ENCODE measurements at regions not wholly inside any gene's neighbourhood (a gene's known extent, or its start where the extent isn't known, plus 50 kb on each side); places are given as distances from the start of the nearest gene placed in this dataset.

DNA sequence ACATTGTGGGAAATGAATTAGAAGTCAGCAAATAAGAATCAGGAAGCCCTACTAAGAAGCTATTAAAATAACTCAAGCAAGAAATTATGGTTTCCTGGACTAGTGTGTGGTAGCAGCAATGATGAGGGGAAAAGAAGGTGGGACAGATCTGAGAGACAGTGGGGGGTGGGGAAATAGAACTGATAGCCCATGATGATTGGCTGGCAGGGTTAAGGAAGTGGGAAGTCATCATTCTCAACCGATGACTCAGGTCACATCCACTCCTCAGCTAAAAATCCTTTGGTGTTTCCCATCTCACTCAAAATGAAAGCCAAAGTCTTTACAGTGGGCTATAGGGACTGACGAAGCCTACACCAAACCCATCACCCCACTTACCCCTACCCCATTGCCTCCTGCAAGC, 153.9 kb upstream of the ARHGEF26 start:
- TF ChIP-seq, protein P1, sequence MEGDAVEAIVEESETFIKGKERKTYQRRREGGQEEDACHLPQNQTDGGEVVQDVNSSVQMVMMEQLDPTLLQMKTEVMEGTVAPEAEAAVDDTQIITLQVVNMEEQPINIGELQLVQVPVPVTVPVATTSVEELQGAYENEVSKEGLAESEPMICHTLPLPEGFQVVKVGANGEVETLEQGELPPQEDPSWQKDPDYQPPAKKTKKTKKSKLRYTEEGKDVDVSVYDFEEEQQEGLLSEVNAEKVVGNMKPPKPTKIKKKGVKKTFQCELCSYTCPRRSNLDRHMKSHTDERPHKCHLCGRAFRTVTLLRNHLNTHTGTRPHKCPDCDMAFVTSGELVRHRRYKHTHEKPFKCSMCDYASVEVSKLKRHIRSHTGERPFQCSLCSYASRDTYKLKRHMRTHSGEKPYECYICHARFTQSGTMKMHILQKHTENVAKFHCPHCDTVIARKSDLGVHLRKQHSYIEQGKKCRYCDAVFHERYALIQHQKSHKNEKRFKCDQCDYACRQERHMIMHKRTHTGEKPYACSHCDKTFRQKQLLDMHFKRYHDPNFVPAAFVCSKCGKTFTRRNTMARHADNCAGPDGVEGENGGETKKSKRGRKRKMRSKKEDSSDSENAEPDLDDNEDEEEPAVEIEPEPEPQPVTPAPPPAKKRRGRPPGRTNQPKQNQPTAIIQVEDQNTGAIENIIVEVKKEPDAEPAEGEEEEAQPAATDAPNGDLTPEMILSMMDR (optimal IDR thresholded peaks at IDR 0.05 in 1 of 3, IDR thresholded peaks at IDR 0.05 in 1 of 3, conservative IDR thresholded peaks at IDR 0.05 in 1 of 3; ENCODE audit: extremely low read depth in 1 of 3, insufficient read depth in 2 of 3, low read length in 3 of 3) = no peak
- TF ChIP-seq EZH2 (IDR thresholded peaks at IDR 0.05; ENCODE audit: low read length) = no peak
